Osteoblast (primary cell): ENCODE measurements at regions not wholly inside any gene's neighbourhood (a gene's known extent, or its start where the extent isn't known, plus 50 kb on each side); places are given as distances from the start of the nearest gene placed in this dataset.

Experiments used
- DNase-seq: peaks from one replicate; pipeline ENCODE4 v3.0.0; 2011; ENCODE audit warnings: low spot score, mixed read lengths; ENCODE audit not compliant: insufficient read length; ENCODE audit errors: missing footprints
- H2AFZ ChIP-seq: 2 replicates; pipeline ENCODE4 v1.6.0; 2011; ENCODE audit warnings: mild to moderate bottlenecking, low read length
- H3K27ac ChIP-seq: 2 replicates; pipeline ENCODE4 v1.5.1; 2011; ENCODE audit warnings: mild to moderate bottlenecking, low read depth, low read length, moderate library complexity
- H3K27me3 ChIP-seq: 2 replicates; pipeline ENCODE4 v1.6.0; 2012; ENCODE audit warnings: mild to moderate bottlenecking, control low read depth, inconsistent platforms, low read length, moderate library complexity; ENCODE audit not compliant: insufficient read depth
- H3K36me3 ChIP-seq: 2 replicates; pipeline ENCODE4 v1.5.1; 2011; ENCODE audit warnings: mild to moderate bottlenecking, low read length, control low read depth, moderate library complexity; ENCODE audit not compliant: insufficient read depth
- H3K4me1 ChIP-seq: 2 replicates; pipeline ENCODE4 v1.5.1; 2011; ENCODE audit warnings: mild to moderate bottlenecking, low read length, control low read depth, moderate library complexity; ENCODE audit not compliant: insufficient read depth
- H3K4me2 ChIP-seq: 2 replicates; pipeline ENCODE4 v1.6.0; 2011; ENCODE audit warnings: mild to moderate bottlenecking, low read length; ENCODE audit not compliant: insufficient read depth
- H3K4me3 ChIP-seq: fragments of 200-600 bp; sonication (generic); 3 replicates; pipeline ENCODE4 v1.5.1; 2012; ENCODE audit warnings: mild to moderate bottlenecking, low read length, inconsistent platforms; ENCODE audit not compliant: insufficient read depth
- H3K79me2 ChIP-seq: 2 replicates; pipeline ENCODE4 v1.6.0; 2012; ENCODE audit warnings: mild to moderate bottlenecking, low read length, control low read depth, inconsistent platforms; ENCODE audit not compliant: insufficient read depth
- H3K9me3 ChIP-seq: 2 replicates; pipeline ENCODE4 v1.5.1; 2011; ENCODE audit warnings: low read depth, low read length, control low read depth
- H4K20me1 ChIP-seq: 2 replicates; pipeline ENCODE4 v1.6.0; 2012; ENCODE audit warnings: mild to moderate bottlenecking, low read length, control low read depth; ENCODE audit not compliant: insufficient read depth
- TF ChIP-seq, protein P1 (sequence below): IDR thresholded peaks from 2 replicates; pipeline ENCODE4 v1.5.1; 2011; ENCODE audit warnings: mild to moderate bottlenecking, low read depth, low read length, moderate library complexity; ENCODE audit errors: extremely low read depth

DNA sequence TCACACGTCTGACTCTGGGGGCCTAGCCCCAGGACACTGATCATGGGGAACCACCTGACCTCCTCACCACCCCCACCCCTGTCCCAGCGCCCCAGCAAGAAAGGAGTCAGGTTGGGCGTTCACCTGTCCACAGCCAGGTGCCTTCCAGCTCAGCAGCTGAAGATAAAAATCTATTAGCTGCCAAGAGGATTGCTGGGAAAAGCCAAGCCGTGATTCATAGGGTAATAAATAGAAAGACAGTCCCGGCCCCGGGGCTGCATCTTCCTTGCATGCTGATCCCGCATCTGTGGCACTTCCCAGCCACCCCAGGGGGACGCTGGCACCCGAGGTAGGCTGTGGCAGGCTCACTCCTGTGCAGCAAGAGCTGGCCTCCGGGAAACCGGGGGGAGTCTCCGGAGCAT lies 70.2 kb upstream of the NCOR2 start:
- TF ChIP-seq, protein P1, sequence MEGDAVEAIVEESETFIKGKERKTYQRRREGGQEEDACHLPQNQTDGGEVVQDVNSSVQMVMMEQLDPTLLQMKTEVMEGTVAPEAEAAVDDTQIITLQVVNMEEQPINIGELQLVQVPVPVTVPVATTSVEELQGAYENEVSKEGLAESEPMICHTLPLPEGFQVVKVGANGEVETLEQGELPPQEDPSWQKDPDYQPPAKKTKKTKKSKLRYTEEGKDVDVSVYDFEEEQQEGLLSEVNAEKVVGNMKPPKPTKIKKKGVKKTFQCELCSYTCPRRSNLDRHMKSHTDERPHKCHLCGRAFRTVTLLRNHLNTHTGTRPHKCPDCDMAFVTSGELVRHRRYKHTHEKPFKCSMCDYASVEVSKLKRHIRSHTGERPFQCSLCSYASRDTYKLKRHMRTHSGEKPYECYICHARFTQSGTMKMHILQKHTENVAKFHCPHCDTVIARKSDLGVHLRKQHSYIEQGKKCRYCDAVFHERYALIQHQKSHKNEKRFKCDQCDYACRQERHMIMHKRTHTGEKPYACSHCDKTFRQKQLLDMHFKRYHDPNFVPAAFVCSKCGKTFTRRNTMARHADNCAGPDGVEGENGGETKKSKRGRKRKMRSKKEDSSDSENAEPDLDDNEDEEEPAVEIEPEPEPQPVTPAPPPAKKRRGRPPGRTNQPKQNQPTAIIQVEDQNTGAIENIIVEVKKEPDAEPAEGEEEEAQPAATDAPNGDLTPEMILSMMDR: no peak
- Histone ChIP-seq H3K4me2 (no peak overlapping the region), H3K4me1 (peaks cover 24% of the 10 kb centered on the region), H3K36me3 (no peaks in the 10 kb centered on the region), H2AFZ (no peak overlapping the region), H3K4me3 (no peak overlapping the region), H4K20me1 (no peaks in the 10 kb centered on the region), H3K27ac (no peak overlapping the region), H3K27me3 (no peaks in the 10 kb centered on the region), H3K9me3 (peaks cover 12% of the 10 kb centered on the region), H3K79me2 (no peaks in the 10 kb centered on the region)
- no peak for DNase-seq

DNA sequence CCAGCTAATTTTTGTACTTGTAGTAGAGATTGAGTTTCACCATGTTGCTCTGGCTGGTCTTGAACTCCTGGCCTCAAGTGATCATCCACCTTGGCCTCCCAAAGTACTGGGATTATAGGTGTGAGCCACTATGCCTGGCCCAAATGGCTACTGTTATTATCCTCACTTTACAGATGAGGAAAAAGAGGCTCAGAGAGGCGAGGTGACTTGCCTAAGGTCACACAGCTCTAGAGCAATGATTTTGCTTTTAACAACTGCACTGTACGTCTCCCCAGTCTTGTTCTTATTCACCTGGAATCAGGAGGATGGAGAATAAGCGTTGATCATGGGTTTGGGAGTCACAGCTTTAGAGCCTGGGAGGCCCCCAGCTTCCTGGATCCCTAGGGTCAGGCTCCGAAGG lies 69.8 kb upstream of the NCOR2 start:
- peaks cover 26% of the 10 kb centered on the region for H3K4me1 ChIP-seq
- no peaks in the 10 kb centered on the region for H4K20me1 ChIP-seq
- H3K79me2 ChIP-seq: no peaks in the 10 kb centered on the region
- H3K27ac ChIP-seq: no peak overlapping the region
- no peak overlapping the region for H3K4me2 ChIP-seq
- no peak for DNase-seq
- no peaks in the 10 kb centered on the region for H3K36me3 ChIP-seq
- no peaks in the 10 kb centered on the region for H3K27me3 ChIP-seq
- no peak overlapping the region for H2AFZ ChIP-seq
- TF ChIP-seq, protein P1: no peak
- H3K9me3 ChIP-seq: peaks cover 12% of the 10 kb centered on the region
- no peak overlapping the region for H3K4me3 ChIP-seq

DNA sequence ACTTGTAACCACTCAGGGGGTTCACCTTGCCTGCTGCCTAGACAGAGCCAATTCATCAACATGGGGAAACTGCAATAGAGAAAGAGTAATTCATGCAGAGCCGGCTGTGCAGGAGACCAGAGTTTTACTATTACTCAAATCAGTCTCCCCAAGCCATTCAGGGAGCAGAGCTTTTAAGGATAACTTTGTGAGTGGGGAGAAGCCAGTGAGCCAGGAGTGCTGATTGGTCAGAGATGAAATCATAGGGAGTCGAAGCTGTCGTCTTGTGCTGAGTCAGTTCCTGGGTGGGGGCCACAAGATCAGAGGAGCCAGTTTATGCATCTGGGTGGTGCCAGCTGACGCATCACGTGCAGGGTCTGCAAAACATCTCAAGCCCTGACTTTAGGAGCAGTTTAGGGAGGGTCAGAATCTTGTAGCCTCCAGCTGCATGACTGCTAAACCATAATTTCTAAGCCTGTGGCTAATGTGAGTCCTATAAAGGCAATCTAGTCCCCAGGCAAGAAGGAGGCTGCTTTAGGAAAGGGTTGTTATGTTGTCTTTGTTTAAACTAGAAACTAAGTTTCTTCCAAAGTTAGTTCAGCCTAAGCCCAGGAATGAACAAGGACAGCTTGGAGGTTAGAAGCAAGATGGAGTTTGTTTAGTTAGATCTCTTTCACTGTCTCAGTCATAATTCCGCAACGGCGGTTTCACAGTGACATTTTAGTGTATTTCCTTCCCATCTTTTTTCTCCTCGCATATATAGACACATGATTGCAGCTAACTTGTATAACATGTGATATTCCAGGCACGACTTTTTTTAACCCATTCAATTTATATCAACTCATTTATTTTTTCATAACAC lies 68.9 kb upstream of the NCOR2 start:
- Histone ChIP-seq H4K20me1 (no peaks in the 10 kb centered on the region), H3K79me2 (no peaks in the 10 kb centered on the region), H2AFZ (no peak overlapping the region), H3K27ac (no peak overlapping the region), H3K27me3 (no peaks in the 10 kb centered on the region), H3K9me3 (peaks cover 12% of the 10 kb centered on the region), H3K4me3 (no peak overlapping the region), H3K4me1 (peaks cover 26% of the 10 kb centered on the region), H3K36me3 (no peaks in the 10 kb centered on the region), H3K4me2 (no peak overlapping the region)
- no peak for DNase-seq
- TF ChIP-seq, protein P1: no peak

DNA sequence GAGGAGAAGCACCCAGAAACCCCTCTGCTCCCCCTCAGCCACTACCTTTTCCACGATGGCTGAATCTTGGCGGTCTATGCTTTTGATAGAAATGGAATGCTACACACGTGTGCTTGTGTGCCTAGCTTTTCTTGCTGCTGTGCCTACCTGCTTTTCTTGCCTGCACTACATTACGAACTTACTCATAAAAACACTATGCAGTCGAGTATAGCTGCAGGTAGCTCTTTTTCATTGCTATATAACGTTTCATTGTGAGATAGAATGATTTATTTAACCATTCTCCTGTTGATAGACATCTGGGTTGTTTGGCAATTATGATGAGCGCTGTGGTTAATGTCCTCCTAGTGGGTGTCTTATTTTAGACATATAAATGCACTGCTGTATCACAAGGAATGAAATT lies 67.9 kb upstream of the NCOR2 start:
- Histone ChIP-seq H3K4me2 (no peak overlapping the region), H4K20me1 (no peaks in the 10 kb centered on the region), H3K27me3 (no peaks in the 10 kb centered on the region), H3K79me2 (no peaks in the 10 kb centered on the region), H2AFZ (no peak overlapping the region), H3K4me3 (no peak overlapping the region), H3K9me3 (peaks cover 12% of the 10 kb centered on the region), H3K36me3 (no peaks in the 10 kb centered on the region), H3K27ac (no peak overlapping the region), H3K4me1 (peaks cover 23% of the 10 kb centered on the region)
- TF ChIP-seq, protein P1: no peak
- no peak for DNase-seq
